ENCODE measurements at regions not wholly inside any gene's neighbourhood (a gene's known extent, or its start where the extent isn't known, plus 50 kb on each side); places are given as distances from the start of the nearest gene placed in this dataset.

- H3K9me2 ChIP-seq (replicated peaks; ENCODE audit: insufficient read depth, low read length) = no peaks in the 10 kb centered on the region
- H3K79me2 ChIP-seq (ENCODE audit: low read length) = peaks cover 46% of the 10 kb centered on the region
- no peaks in the 10 kb centered on the region for H3K9me3 ChIP-seq (replicated peaks; ENCODE audit: insufficient read depth, low read length)
- no peak for TF ChIP-seq EZH2phosphoT487 (IDR thresholded peaks at IDR 0.05; ENCODE audit: low read length)
- TF ChIP-seq EZH2 (optimal IDR thresholded peaks at IDR 0.05; ENCODE audit: low read depth, low read length) = no peak
- no peak for TF ChIP-seq CTCF (IDR thresholded peaks at IDR 0.05; ENCODE audit: low read length)
- H3K36me3 ChIP-seq (replicated peaks; ENCODE audit: insufficient read depth, low read length) = no peaks in the 10 kb centered on the region; the same call in 1 of the 2 replicates
- DNase-seq = no peak
- no peak overlapping the region for H2AFZ ChIP-seq (ENCODE audit: low read length)
- H4K20me1 ChIP-seq (ENCODE audit: insufficient read depth, low read length) = no peaks in the 10 kb centered on the region; the same call in 1 of the 2 replicates
- no peak overlapping the region for H3K9ac ChIP-seq (ENCODE audit: low read length)
- H3K27me3 ChIP-seq (replicated peaks; ENCODE audit: insufficient read depth, low read length) = no peaks in the 10 kb centered on the region
- H3K4me2 ChIP-seq (ENCODE audit: low read depth, low read length) = no peak overlapping the region
- peaks cover 29% of the 10 kb centered on the region for H3F3A ChIP-seq (ENCODE audit: insufficient read depth, low read length)
- no peak overlapping the region for H3K27ac ChIP-seq (ENCODE audit: low read length)
- H3K4me3 ChIP-seq (ENCODE audit: low read length) = no peak overlapping the region
- peaks cover 23% of the 10 kb centered on the region for H3K4me1 ChIP-seq (ENCODE audit: low read length)
These were observed 229.3 kb upstream of the KLF14 start for GRCh38 chr7:130963339-130963738.

- Histone ChIP-seq H3K4me2 (ENCODE audit: low read depth, low read length) (no peak overlapping the region), H3K36me3 (replicated peaks; ENCODE audit: insufficient read depth, low read length) (no peaks in the 10 kb centered on the region; the same call in 1 of the 2 replicates), H3K27me3 (replicated peaks; ENCODE audit: insufficient read depth, low read length) (no peaks in the 10 kb centered on the region), H3K4me1 (ENCODE audit: low read length) (peaks cover 10% of the 10 kb centered on the region), H3K27ac (ENCODE audit: low read length) (no peak overlapping the region), H3K9ac (ENCODE audit: low read length) (no peak overlapping the region), H3F3A (ENCODE audit: insufficient read depth, low read length) (peaks cover 20% of the 10 kb centered on the region), H3K79me2 (ENCODE audit: low read length) (peaks cover 37% of the 10 kb centered on the region), H3K9me3 (replicated peaks; ENCODE audit: insufficient read depth, low read length) (no peaks in the 10 kb centered on the region), H4K20me1 (ENCODE audit: insufficient read depth, low read length) (peaks cover 3% of the 10 kb centered on the region; the same call in 1 of the 2 replicates), H3K4me3 (ENCODE audit: low read length) (no peak overlapping the region), H2AFZ (ENCODE audit: low read length) (no peak overlapping the region), H3K9me2 (replicated peaks; ENCODE audit: insufficient read depth, low read length) (no peaks in the 10 kb centered on the region)
- no peak for DNase-seq
- no peak for TF ChIP-seq CTCF (IDR thresholded peaks at IDR 0.05; ENCODE audit: low read length)
- TF ChIP-seq EZH2phosphoT487 (IDR thresholded peaks at IDR 0.05; ENCODE audit: low read length) = no peak
- TF ChIP-seq EZH2 (optimal IDR thresholded peaks at IDR 0.05; ENCODE audit: low read depth, low read length) = no peak
These were observed 231.5 kb upstream of the KLF14 start for GRCh38 chr7:130965515-130965914.

GRCh38 chr7:130966246-130967009 is 232.4 kb upstream of the KLF14 start:
- Histone ChIP-seq H3K79me2 (ENCODE audit: low read length) (peaks cover 41% of the 10 kb centered on the region), H3K9ac (ENCODE audit: low read length) (no peak overlapping the region), H2AFZ (ENCODE audit: low read length) (no peak overlapping the region), H4K20me1 (ENCODE audit: insufficient read depth, low read length) (peaks cover 3% of the 10 kb centered on the region; the same call in 1 of the 2 replicates), H3K4me2 (ENCODE audit: low read depth, low read length) (no peak overlapping the region), H3K27me3 (replicated peaks; ENCODE audit: insufficient read depth, low read length) (no peaks in the 10 kb centered on the region), H3K27ac (ENCODE audit: low read length) (no peak overlapping the region), H3K9me3 (replicated peaks; ENCODE audit: insufficient read depth, low read length) (no peaks in the 10 kb centered on the region), H3K9me2 (replicated peaks; ENCODE audit: insufficient read depth, low read length) (no peaks in the 10 kb centered on the region), H3K4me1 (ENCODE audit: low read length) (peaks cover 10% of the 10 kb centered on the region), H3F3A (ENCODE audit: insufficient read depth, low read length) (peaks cover 11% of the 10 kb centered on the region), H3K36me3 (replicated peaks; ENCODE audit: insufficient read depth, low read length) (no peaks in the 10 kb centered on the region; the same call in 1 of the 2 replicates), H3K4me3 (ENCODE audit: low read length) (no peak overlapping the region)
- TF ChIP-seq EZH2phosphoT487 (IDR thresholded peaks at IDR 0.05; ENCODE audit: low read length) = no peak
- no peak for TF ChIP-seq EZH2 (optimal IDR thresholded peaks at IDR 0.05; ENCODE audit: low read depth, low read length)
- no peak for TF ChIP-seq CTCF (IDR thresholded peaks at IDR 0.05; ENCODE audit: low read length)
- no peak for DNase-seq
